ENCODE measurements at regions not wholly inside any gene's neighbourhood (a gene's known extent, or its start where the extent isn't known, plus 50 kb on each side); places are given as distances from the start of the nearest gene placed in this dataset.

GRCh38 chr17:62913991-62914570 lies 52.0 kb upstream of the TANC2 start:
- Mint-ChIP-seq H3K4me1 (no peaks in the 10 kb centered on the region), H3K27me3 (peaks cover 22% of the 10 kb centered on the region), H3K4me3 (no peak overlapping the region), H3K36me3 (ENCODE audit: low read depth) (no peaks in the 10 kb centered on the region), H3K9me3 (no peaks in the 10 kb centered on the region), H3K27ac (no peak overlapping the region)
- ATAC-seq (replicated peaks) = no peak

- H3K27ac Mint-ChIP-seq = no peak overlapping the region
- H3K4me1 Mint-ChIP-seq = no peaks in the 10 kb centered on the region
- H3K36me3 Mint-ChIP-seq (ENCODE audit: low read depth) = no peaks in the 10 kb centered on the region
- ATAC-seq (replicated peaks) = no peak
- peaks cover 26% of the 10 kb centered on the region for H3K27me3 Mint-ChIP-seq
- H3K9me3 Mint-ChIP-seq = no peaks in the 10 kb centered on the region
- no peak overlapping the region for H3K4me3 Mint-ChIP-seq
Measured at GRCh38 chr17:62912363-62912762, 53.7 kb upstream of the TANC2 start.

GRCh38 chr17:62911114-62911513 lies 54.9 kb upstream of the TANC2 start:
- no peak overlapping the region for H3K4me3 Mint-ChIP-seq
- no peaks in the 10 kb centered on the region for H3K36me3 Mint-ChIP-seq (ENCODE audit: low read depth)
- no peaks in the 10 kb centered on the region for H3K4me1 Mint-ChIP-seq
- H3K27me3 Mint-ChIP-seq = peaks cover 31% of the 10 kb centered on the region
- no peak overlapping the region for H3K27ac Mint-ChIP-seq
- ATAC-seq (replicated peaks) = no peak
- no peaks in the 10 kb centered on the region for H3K9me3 Mint-ChIP-seq

GRCh38 chr17:62910277-62910676 lies 55.8 kb upstream of the TANC2 start:
- no peaks in the 10 kb centered on the region for H3K9me3 Mint-ChIP-seq
- H3K27ac Mint-ChIP-seq = no peak overlapping the region
- peaks cover 31% of the 10 kb centered on the region for H3K27me3 Mint-ChIP-seq
- no peak for ATAC-seq (replicated peaks)
- no peak overlapping the region for H3K4me3 Mint-ChIP-seq
- no peaks in the 10 kb centered on the region for H3K4me1 Mint-ChIP-seq
- no peaks in the 10 kb centered on the region for H3K36me3 Mint-ChIP-seq (ENCODE audit: low read depth)

GRCh38 chr17:62907961-62908360 lies 58.1 kb upstream of the TANC2 start:
- no peak for ATAC-seq (replicated peaks)
- Mint-ChIP-seq H3K27me3 (peaks cover 20% of the 10 kb centered on the region), H3K9me3 (no peaks in the 10 kb centered on the region), H3K36me3 (ENCODE audit: low read depth) (no peaks in the 10 kb centered on the region), H3K4me1 (no peaks in the 10 kb centered on the region), H3K27ac (no peak overlapping the region), H3K4me3 (no peak overlapping the region)

GRCh38 chr17:62906881-62907280 lies 59.2 kb upstream of the TANC2 start:
- peaks cover 3% of the 10 kb centered on the region for H3K4me1 Mint-ChIP-seq
- ATAC-seq (replicated peaks) = no peak
- H3K4me3 Mint-ChIP-seq = no peak overlapping the region
- peaks cover 24% of the 10 kb centered on the region for H3K27me3 Mint-ChIP-seq
- H3K27ac Mint-ChIP-seq = no peak overlapping the region
- H3K9me3 Mint-ChIP-seq = no peaks in the 10 kb centered on the region
- H3K36me3 Mint-ChIP-seq (ENCODE audit: low read depth) = no peaks in the 10 kb centered on the region

GRCh38 chr17:62905233-62905632 lies 60.8 kb upstream of the TANC2 start:
- no peaks in the 10 kb centered on the region for H3K9me3 Mint-ChIP-seq

GRCh38 chr17:62902531-62903220 lies 63.4 kb upstream of the TANC2 start:
- Mint-ChIP-seq H3K4me3 (no peak overlapping the region), H3K4me1 (peaks cover 3% of the 10 kb centered on the region), H3K27ac (no peak overlapping the region), H3K36me3 (ENCODE audit: low read depth) (no peaks in the 10 kb centered on the region), H3K9me3 (no peaks in the 10 kb centered on the region), H3K27me3 (peaks cover 12% of the 10 kb centered on the region)
- ATAC-seq (replicated peaks) = no peak

More at GRCh38 chr17:62905233-62905632, 60.8 kb upstream of the TANC2 start:
- H3K27me3 Mint-ChIP-seq = peaks cover 18% of the 10 kb centered on the region
- H3K36me3 Mint-ChIP-seq (ENCODE audit: low read depth) = no peaks in the 10 kb centered on the region
- peaks cover 3% of the 10 kb centered on the region for H3K4me1 Mint-ChIP-seq
- no peak for ATAC-seq (replicated peaks)
- no peak overlapping the region for H3K27ac Mint-ChIP-seq
- H3K4me3 Mint-ChIP-seq = no peak overlapping the region

GRCh38 chr17:62901544-62901943 lies 64.5 kb upstream of the TANC2 start:
- Mint-ChIP-seq H3K36me3 (ENCODE audit: low read depth) (no peaks in the 10 kb centered on the region), H3K27ac (no peak overlapping the region), H3K4me3 (no peak overlapping the region), H3K27me3 (peaks cover 12% of the 10 kb centered on the region), H3K9me3 (no peaks in the 10 kb centered on the region), H3K4me1 (peaks cover 3% of the 10 kb centered on the region)
- ATAC-seq (replicated peaks) = no peak

- H3K4me3 Mint-ChIP-seq = no peak overlapping the region
- no peaks in the 10 kb centered on the region for H3K9me3 Mint-ChIP-seq
- ATAC-seq (replicated peaks) = no peak
- H3K27me3 Mint-ChIP-seq = peaks cover 12% of the 10 kb centered on the region
- H3K36me3 Mint-ChIP-seq (ENCODE audit: low read depth) = no peaks in the 10 kb centered on the region
- H3K27ac Mint-ChIP-seq = no peak overlapping the region
- peaks cover 3% of the 10 kb centered on the region for H3K4me1 Mint-ChIP-seq
Measured at GRCh38 chr17:62900096-62900495, 65.9 kb upstream of the TANC2 start.

- ATAC-seq (replicated peaks) = no peak
- Mint-ChIP-seq H3K4me3 (no peak overlapping the region), H3K27me3 (peaks cover 12% of the 10 kb centered on the region), H3K36me3 (ENCODE audit: low read depth) (no peaks in the 10 kb centered on the region), H3K9me3 (no peaks in the 10 kb centered on the region), H3K27ac (no peak overlapping the region), H3K4me1 (peaks cover 3% of the 10 kb centered on the region)
Measured at GRCh38 chr17:62899361-62899760, 66.7 kb upstream of the TANC2 start.

- Mint-ChIP-seq H3K4me1 (peaks cover 3% of the 10 kb centered on the region), H3K36me3 (ENCODE audit: low read depth) (no peaks in the 10 kb centered on the region), H3K4me3 (no peak overlapping the region), H3K27ac (no peak overlapping the region), H3K27me3 (peaks cover 12% of the 10 kb centered on the region), H3K9me3 (no peaks in the 10 kb centered on the region)
- no peak for ATAC-seq (replicated peaks)
Measured at GRCh38 chr17:62898239-62898864, 67.7 kb upstream of the TANC2 start.

GRCh38 chr17:62897706-62898105 lies 68.3 kb upstream of the TANC2 start:
- no peaks in the 10 kb centered on the region for H3K36me3 Mint-ChIP-seq (ENCODE audit: low read depth)
- peaks cover 9% of the 10 kb centered on the region for H3K27me3 Mint-ChIP-seq

GRCh38 chr17:62895320-62896301 lies 70.4 kb upstream of the TANC2 start:
- Mint-ChIP-seq H3K36me3 (ENCODE audit: low read depth) (no peaks in the 10 kb centered on the region), H3K4me3 (no peak overlapping the region), H3K27ac (no peak overlapping the region), H3K9me3 (no peaks in the 10 kb centered on the region), H3K27me3 (peaks cover 5% of the 10 kb centered on the region), H3K4me1 (no peaks in the 10 kb centered on the region)
- ATAC-seq (replicated peaks) = no peak

More at GRCh38 chr17:62897706-62898105, 68.3 kb upstream of the TANC2 start:
- Mint-ChIP-seq H3K4me3 (no peak overlapping the region), H3K4me1 (peaks cover 3% of the 10 kb centered on the region), H3K27ac (no peak overlapping the region), H3K9me3 (no peaks in the 10 kb centered on the region)
- no peak for ATAC-seq (replicated peaks)

Data from activated T-helper 17 cell treated with anti-CD3 and anti-CD28 coated beads, Interleukin-2, amount 50 U/mL, for 72 hours (primary cell).